Nephron progenitor cell (in vitro differentiated cells): ENCODE measurements at regions not wholly inside any gene's neighbourhood (a gene's known extent, or its start where the extent isn't known, plus 50 kb on each side); places are given as distances from the start of the nearest gene placed in this dataset.

Experiments
- DNase-seq: peaks from one replicate; pipeline ENCODE4 v3.0.0; 2021
- H3K27ac Mint-ChIP-seq: 2 replicates; pipeline ENCODE4 v1.8.0; 2021; ENCODE audit warnings: mild to moderate bottlenecking, moderate library complexity, mixed read lengths
- H3K27me3 Mint-ChIP-seq: 2 replicates; pipeline ENCODE4 v1.8.0; 2021; ENCODE audit warnings: mild to moderate bottlenecking, low read depth, mixed read lengths; ENCODE audit not compliant: poor library complexity
- H3K36me3 Mint-ChIP-seq: 2 replicates; pipeline ENCODE4 v1.8.0; 2021; ENCODE audit warnings: low read depth, mixed read lengths
- H3K4me1 Mint-ChIP-seq: 2 replicates; pipeline ENCODE4 v1.8.0; 2021; ENCODE audit warnings: mixed read lengths
- H3K4me3 Mint-ChIP-seq: 2 replicates; pipeline ENCODE4 v1.8.0; 2021; ENCODE audit warnings: mild to moderate bottlenecking, moderate library complexity, mixed read lengths
- H3K9me3 Mint-ChIP-seq: 2 replicates; pipeline ENCODE4 v1.8.0; 2021; ENCODE audit warnings: mild to moderate bottlenecking, moderate library complexity, mixed read lengths
- CTCF ChIP-seq: fragments of 200-600 bp; sonication (generic); IDR thresholded peaks from 2 replicates; pipeline ENCODE4 v1.5.0; 2021; ENCODE audit warnings: antibody characterized with exemption

- Mint-ChIP-seq H3K27me3 (peaks cover 6% of the 10 kb centered on the region), H3K9me3 (no peaks in the 10 kb centered on the region), H3K4me1 (no peaks in the 10 kb centered on the region), H3K36me3 (no peaks in the 10 kb centered on the region), H3K27ac (no peak overlapping the region), H3K4me3 (no peak overlapping the region)
- TF ChIP-seq CTCF, result no peak
- DNase-seq, result no peak
Observed at GRCh38 chr1:232292818-232293217, 337.1 kb downstream of the SIPA1L2 start.

GRCh38 chr1:232292239-232292638 is 337.7 kb downstream of the SIPA1L2 start:
- H3K9me3 Mint-ChIP-seq, result no peaks in the 10 kb centered on the region
- H3K27ac Mint-ChIP-seq, result no peak overlapping the region
- no peaks in the 10 kb centered on the region for H3K4me1 Mint-ChIP-seq
- H3K4me3 Mint-ChIP-seq, result no peak overlapping the region
- no peak for TF ChIP-seq CTCF
- H3K36me3 Mint-ChIP-seq, result no peaks in the 10 kb centered on the region
- DNase-seq, result no peak
- H3K27me3 Mint-ChIP-seq, result peaks cover 6% of the 10 kb centered on the region

- TF ChIP-seq CTCF, result no peak
Observed at GRCh38 chr1:232291681-232292080, 338.3 kb downstream of the SIPA1L2 start.

DNA sequence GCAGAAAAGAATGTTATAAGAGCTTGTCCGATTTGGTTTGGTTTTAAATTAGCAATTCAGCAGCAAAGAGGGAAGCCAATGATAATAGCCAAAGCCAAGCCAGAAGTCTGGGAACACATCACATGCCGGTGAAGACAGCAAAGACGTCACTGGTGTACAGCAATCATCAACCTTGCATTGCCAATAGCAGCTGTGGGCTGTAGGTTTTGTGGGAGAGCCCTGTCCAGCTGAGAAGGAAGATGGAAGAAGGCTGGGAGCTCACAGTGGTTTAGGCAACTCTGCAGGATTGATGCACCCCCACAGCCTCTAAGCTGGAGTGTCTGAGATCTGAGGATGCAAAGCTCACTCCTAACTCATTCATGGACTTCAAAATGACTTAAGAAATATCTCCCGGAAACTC is 338.7 kb downstream of the SIPA1L2 start:
- Mint-ChIP-seq H3K36me3 (no peaks in the 10 kb centered on the region), H3K4me1 (peaks cover 4% of the 10 kb centered on the region), H3K9me3 (no peaks in the 10 kb centered on the region), H3K4me3 (no peak overlapping the region), H3K27me3 (peaks cover 2% of the 10 kb centered on the region), H3K27ac (no peak overlapping the region)
- no peak for DNase-seq
- no peak for TF ChIP-seq CTCF

More at GRCh38 chr1:232291681-232292080, 338.3 kb downstream of the SIPA1L2 start:
- peaks cover 6% of the 10 kb centered on the region for H3K27me3 Mint-ChIP-seq
- no peaks in the 10 kb centered on the region for H3K36me3 Mint-ChIP-seq
- DNase-seq, result no peak
- H3K27ac Mint-ChIP-seq, result no peak overlapping the region
- no peak overlapping the region for H3K4me3 Mint-ChIP-seq
- H3K4me1 Mint-ChIP-seq, result no peaks in the 10 kb centered on the region
- no peaks in the 10 kb centered on the region for H3K9me3 Mint-ChIP-seq

- no peak overlapping the region for H3K27ac Mint-ChIP-seq
- no peaks in the 10 kb centered on the region for H3K27me3 Mint-ChIP-seq
- DNase-seq, result no peak
- no peak overlapping the region for H3K4me3 Mint-ChIP-seq
- peaks cover 6% of the 10 kb centered on the region for H3K4me1 Mint-ChIP-seq
- no peaks in the 10 kb centered on the region for H3K9me3 Mint-ChIP-seq
- no peaks in the 10 kb centered on the region for H3K36me3 Mint-ChIP-seq
- TF ChIP-seq CTCF, result no peak
Observed at GRCh38 chr1:232290570-232290969, 339.4 kb downstream of the SIPA1L2 start.

DNA sequence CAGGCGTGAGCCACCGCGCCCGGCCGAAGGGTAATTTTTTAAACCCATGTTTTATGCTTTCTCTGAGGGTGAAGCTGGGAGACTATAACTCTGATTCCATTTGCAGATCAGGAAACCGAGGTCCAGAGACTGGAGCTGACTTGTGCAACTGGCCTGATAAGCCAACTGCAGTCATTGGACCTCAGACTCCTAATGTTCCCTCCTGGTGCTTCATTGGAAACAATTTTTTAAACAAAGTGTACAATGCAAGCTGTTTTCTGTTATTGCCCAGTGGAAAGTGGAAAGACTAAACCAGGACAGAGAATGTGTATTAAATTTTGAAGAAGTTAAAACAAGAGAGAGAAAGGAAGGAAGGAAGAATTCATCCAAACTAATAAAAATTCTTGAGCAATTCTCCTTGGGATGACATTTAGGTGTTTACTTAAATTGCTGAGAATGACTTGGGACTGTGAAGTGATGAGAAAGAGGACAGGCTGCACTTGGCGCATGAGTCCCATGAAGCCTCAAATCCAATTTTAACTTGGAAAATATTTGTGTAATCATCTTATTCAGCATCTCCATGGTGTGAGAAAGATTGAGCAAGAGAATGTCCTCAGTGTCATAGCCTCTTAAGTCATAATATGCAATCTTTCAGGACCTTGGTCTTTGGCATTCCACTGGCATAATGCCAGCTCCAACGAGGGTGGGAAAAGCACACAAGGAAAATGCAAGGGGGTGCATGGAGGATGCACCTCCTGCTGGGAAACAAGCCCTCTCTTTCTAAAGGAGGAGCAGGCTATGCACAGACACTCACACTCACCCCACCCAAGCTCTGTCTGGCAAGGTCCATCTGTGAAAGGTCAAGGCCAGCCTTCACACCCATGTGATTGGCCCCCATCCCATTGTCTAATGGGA is 342.0 kb downstream of the SIPA1L2 start:
- TF ChIP-seq CTCF, result no peak
- no peaks in the 10 kb centered on the region for H3K27me3 Mint-ChIP-seq
- H3K4me3 Mint-ChIP-seq, result no peak overlapping the region
- no peaks in the 10 kb centered on the region for H3K36me3 Mint-ChIP-seq
- no peaks in the 10 kb centered on the region for H3K9me3 Mint-ChIP-seq
- peaks cover 21% of the 10 kb centered on the region for H3K4me1 Mint-ChIP-seq
- no peak for DNase-seq
- no peak overlapping the region for H3K27ac Mint-ChIP-seq
